ENCODE measurements at regions not wholly inside any gene's neighbourhood (a gene's known extent, or its start where the extent isn't known, plus 50 kb on each side); places are given as distances from the start of the nearest gene placed in this dataset.

GRCh38 chr21:43348170-43348766 is 78.7 kb downstream of the SIK1 start:
- DNase-seq: no peak

- no peak for DNase-seq
Measured at GRCh38 chr21:43347461-43348169, 79.3 kb downstream of the SIK1 start.

GRCh38 chr21:43346551-43346950 is 80.4 kb downstream of the SIK1 start:
- no peak for DNase-seq

DNA sequence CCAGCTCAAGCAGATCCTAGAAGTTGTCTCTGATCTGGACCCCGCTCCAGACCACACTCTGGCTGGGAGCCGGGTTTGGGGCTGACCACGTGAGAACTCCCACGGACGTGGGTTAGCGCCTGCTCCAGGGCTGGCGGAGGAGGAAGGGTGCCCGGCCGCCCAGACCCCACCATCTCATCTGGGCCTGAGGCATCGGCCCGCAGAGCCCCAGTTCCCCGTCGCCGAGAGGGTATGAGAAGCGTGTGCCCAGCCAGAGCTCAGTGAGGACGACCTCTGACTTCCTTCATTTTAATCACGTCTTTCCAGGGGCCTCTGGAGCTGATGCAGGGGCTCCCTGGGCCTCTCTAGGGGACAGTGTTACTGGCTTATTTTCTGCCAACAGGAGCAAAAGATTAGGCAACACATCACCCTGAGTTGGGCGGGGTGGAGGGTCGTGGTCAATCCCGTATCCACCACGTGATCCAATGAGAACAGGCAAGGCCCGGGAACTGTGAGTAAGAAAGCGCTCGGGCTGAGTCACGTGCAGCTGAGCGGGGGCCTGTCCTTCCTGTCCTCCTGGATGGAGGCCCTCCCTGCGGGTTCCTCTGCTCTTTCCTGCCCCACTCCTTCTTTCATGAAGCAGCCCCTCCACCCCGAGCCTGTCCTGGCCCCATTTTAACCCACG is 81.1 kb downstream of the SIK1 start:
- DNase-seq: no peak

DNA sequence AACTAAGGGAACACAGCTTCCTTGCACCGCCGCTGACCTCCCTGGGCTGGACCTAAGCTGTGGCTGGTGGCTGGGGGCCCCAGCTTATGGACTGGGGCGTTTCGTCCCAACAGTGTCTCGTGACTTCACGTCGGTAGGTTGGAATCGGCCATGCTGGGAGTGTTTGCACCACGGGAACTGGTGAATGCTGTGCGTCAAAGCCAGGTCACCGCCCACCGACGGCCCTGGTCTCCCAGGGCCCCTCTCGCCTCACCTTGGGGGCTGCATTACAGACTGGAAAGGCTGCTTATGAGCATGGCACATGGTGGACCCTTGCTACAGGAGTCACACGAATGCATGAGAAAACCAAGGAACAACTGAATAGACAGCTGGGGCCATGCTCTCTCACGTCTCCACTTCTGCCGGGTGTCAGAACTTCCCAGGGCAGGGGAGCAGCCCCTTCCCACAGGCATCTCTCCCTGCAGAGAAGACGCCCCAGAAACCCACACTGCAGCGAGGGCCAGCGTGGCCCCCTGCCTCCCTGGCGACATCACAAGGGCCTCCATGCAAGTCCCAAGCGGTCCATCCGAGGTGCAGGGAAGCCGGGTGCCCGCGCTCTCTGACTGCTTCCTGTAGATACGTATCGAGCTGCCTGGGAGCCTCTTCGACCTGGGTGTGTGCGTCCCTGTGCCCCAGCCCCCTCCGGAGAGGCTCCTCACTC is 81.7 kb downstream of the SIK1 start:
- no peak for DNase-seq

DNA sequence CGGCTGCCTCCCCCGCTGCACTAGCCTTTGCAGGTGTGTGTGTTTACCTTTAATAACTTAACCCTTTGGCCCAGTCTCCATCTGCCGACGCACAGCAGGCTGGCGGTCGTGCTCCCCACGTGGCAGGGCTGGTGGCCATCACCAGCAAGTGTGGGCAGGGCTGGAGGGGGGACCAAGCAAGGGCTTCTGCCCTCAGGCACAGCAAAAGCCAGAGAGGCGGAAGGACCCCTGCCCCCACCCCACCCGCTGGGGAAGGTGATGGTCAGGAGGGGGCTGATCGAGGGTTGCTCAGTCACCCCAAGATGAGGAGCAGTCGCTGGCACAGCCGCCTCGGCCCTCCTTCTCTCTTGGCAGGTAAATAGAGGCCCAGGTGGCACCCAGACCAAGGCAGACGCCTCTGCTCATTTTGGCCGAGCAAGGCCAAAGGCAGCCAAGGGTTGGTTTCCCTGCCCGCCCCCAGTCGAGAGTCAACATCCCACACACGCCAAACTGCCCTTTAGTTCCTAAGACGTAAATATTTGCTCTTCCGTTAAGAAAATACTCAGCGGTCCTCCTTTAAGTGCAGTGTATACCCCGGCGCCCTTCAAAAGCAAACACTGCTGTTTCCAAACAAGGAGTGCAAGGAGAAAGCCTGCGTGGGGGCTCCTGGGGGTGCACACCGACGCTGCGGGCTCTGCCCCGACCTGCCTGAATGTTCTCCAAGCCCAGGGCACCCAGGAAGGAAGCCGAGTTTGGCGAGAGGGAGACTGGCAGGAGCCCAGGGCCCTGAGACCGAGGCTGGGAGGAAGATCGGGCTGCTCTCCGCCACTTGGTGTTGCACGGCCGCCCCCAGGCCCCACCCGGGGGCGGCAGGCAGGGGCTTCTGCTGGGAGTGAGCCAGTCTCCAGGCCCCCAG is 82.7 kb downstream of the SIK1 start:
- no peak for DNase-seq

- no peak for DNase-seq
Measured at GRCh38 chr21:43343095-43343991, 83.6 kb downstream of the SIK1 start.

GRCh38 chr21:43342301-43342881 is 84.5 kb downstream of the SIK1 start:
- DNase-seq: no peak

DNA sequence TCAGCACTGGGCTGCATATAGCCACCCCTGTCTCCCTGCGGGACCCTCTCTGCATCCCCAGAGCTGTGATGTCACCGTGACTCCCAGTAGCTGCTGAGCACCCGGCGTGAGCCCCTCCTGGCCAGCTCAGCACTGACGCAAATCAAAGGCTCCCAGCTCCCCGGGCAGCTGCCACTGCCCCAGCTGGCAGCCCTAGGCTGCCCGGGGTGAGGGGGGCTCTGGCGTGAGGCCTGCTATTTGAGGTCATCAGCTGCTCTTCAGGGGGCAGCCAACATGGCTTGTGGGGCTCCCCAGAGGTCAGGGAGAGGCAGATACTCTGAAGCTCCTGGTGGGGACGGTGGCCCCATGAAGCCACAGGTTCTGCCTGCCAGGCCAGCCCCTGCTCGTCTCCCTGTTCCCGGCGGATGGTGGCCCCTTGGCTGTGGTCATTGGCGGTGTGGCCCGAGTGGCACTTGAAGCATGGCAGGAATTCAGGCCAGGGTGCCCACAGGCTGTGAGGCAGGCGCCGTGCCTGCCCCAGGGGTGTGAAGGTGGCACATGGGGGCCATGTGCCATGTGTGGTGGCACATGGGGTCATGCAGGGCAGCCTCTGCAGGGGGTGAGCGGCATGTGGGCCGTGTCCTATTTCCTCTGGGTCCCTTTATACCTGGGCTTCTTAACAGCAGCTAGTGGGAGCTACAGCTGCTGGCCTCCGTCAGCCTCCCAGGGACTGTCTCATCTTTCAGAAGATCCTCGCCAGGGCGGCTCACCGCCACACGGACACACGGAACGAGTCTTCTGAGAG is 85.4 kb downstream of the SIK1 start:
- no peak for DNase-seq

DNA sequence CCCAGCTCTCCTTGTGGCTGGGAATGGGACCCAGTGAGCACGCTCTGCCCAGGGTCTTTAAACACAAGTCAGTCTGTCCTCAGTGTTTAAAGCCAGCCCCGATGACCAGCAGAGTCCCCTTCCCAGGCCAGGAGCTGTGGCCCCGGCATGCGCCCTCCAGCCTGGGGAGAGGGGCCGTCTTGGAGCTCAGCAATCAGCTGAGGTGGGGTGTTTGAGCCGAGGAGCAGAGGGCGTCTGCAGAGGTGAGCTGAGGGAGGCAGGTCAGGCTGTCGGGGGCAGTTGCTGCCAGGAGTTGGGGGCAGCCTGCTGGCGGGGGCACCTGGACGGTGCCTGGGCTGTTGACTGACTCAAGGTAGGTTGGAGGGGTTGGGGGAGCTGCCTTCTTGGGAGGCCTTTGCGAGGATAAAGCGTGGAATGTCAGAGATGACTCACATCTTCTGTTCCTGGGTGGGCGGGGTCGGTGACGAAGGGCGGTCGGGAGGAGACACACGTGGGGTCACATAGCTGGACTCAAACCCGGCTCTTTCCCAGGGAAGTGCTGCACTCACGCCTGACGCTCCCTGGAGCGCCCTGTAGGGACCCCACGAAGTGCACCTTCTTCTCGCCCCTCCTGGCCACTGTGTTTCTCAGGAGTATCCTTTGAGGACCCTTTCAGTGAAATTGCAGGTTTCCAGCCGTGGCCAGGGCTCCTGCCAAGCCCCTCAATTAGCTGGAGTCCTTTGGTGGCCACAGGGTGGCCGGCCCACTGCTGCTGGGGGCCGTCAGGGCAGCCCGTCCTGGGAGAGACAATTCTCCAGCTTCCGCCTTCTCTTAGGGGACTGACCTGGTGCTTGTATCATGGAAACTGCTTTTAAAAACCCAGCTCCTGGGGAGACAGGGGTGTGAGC is 86.2 kb downstream of the SIK1 start:
- DNase-seq: no peak

DNA sequence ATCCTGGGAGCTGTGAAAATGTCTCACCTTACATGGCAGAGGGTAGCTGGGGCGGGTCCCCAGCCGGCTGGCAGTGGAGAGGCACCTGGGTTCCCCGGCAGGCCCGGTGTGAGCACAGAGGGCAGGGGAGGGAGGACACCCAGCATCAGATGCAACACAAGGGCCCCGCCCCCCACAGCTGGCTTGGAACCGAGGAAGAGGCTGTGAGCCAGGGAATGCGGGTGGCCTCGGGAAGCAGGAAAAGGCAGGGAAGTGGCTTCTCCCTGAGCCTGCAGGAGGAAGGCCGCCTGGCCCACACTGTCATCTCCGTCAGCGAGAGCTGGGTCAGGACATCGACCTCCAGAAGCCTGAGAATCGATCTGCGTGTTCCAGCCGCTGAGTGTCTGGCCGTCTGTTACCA is 87.3 kb downstream of the SIK1 start:
- no peak for DNase-seq

DNA sequence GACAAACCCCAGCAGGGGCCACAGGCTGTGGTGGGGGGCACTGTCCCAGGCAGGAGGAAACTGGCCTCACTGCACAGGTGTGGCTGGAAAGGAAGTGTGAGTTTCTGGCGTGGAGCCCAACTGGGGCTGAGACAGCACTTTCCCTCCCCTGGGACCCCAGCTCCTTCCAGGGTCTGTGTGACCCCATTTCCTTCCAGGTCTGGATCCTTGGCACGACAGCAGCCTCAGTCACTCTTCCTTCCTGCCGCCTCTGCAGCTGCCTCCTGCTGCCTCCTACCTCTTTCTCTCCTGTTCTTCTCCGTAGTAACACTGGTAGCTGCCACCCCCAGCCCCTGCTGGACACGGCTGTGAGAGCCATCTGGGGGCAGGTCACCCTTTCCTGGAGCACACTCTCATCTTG is 88.0 kb downstream of the SIK1 start:
- DNase-seq: no peak

- DNase-seq: no peak
Measured at GRCh38 chr21:43337901-43338655, 88.9 kb downstream of the SIK1 start.

DNA sequence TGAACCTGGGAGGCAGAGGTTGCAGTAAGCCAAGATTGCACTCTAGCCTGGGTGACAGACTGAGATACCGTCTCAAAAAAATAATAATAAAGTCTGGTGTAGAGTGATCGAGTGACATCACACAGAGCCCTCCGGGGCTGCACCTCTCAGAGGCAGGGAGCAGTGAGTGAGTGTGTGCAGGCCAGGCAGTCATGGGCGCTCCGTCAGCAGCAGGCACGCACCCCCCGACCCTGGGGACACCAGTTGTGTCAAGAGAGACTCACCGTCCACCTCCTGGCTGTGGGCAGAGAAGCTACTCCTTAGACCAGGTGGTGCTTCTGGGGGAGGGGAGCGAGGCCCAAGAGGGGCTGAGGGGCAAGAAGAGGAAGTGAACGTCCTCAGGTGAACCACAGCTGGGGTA is 91.8 kb downstream of the SIK1 start:
- no peak for DNase-seq

- DNase-seq: no peak
Measured at GRCh38 chr21:43334214-43334958, 92.5 kb downstream of the SIK1 start.

- DNase-seq: no peak
Measured at GRCh38 chr21:43333298-43334062, 93.5 kb downstream of the SIK1 start.

Measured in left kidney (tissue), 1 donor.